Non-pigmented ciliary epithelial cell (primary cell): ENCODE measurements at regions not wholly inside any gene's neighbourhood (a gene's known extent, or its start where the extent isn't known, plus 50 kb on each side); places are given as distances from the start of the nearest gene placed in this dataset.
"Not testable (repeated sequence)": the region's sequence is repeated elsewhere in the genome, so short reads cannot be mapped to it uniquely, and the experiment has no call there.

Experiments
- DNase-seq: peaks from one replicate; pipeline ENCODE4 v3.0.0-alpha.2; 2010; ENCODE audit warnings: low read depth

DNA sequence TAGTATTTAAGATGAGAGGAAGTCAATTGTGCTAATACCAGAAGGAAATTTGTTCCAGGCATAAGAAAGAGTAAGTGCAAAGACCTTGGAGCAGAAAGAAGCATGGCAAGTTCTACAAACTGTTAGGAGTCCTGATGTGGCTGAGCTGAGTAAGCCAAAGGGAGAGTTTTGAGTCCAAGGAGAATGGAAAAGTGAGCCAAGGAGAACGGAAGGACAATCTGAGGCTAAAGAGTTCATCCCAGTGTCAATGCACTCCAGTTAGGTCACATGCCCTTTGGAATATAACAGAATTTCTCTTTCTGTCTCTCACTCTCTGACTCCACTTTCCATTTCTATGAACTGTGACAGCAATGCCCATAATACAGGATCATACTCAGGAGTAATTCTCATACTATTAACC is 224.7 kb downstream of the CAAP1 start:
- DNase-seq = no peak

DNA sequence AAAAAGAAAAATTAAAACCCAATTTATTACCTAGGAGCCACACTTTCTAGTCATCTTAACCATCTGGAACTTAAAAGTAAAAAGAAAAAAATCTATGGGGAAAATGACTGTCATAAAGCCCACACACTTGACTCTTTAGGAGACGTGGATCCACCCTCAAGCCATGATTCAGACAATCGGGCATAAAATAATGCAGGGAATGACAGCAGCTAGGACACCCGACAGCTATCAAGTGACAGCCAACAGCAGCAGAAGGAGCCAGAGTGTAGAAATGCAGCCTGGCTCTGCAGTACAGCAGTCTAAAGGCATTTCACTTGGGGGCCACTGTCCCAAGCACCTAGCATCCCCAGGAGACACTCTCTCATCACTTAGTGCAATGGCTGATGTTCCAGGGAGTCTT is 226.9 kb downstream of the CAAP1 start:
- no peak for DNase-seq

DNA sequence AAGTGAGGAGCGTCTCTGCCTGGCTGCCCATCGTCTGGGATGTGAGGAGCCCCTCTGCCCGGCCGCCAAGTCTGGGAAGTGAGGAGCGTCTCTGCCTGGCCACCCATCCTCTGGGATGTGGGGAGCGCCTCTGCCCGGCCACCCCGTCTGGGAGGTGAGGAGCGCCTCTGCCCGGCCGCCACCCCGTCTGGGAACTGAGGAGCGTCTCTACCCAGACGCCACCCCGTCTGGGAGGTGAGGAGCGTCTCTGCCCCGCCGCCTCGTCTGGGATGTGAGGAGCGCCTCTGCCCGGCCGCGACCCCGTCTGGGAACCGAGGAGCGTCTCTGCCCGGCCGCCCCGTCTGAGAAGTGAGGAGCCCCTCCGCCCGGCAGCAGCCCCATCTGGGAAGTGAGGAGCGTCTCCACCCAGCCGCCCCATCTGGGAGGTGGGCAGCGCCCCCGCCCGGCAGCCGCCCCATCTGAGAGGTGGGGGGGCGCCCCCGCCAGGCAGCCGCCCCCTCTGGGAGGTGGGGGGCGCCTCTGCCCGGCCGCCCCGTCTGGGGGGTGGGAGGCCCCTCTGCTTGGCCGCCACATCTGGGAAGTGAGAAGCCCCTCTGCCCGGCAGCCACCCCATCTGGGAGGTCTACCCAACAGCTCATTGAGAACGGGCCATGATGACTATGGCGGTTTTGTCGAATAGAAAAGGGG is 228.4 kb downstream of the CAAP1 start:
- DNase-seq = not testable (repeated sequence)

DNA sequence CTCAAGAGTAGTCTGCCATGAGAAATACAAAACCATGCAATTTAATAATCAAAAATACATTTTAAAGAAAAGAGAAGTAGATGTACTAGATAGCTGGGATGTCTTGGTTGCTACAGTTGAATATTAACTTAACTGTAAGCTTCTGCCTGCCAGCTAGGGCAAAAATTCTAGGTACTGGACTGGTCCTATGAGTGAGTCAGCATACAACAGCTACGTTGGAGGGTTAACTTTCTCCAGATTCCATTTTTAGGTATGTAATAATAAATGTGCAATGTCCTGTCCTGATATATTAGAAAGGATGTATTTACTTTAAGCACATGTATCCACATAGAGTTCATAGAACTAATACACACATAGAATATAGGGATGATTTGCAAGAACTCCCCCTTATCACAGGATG is 230.1 kb downstream of the CAAP1 start:
- no peak for DNase-seq

DNA sequence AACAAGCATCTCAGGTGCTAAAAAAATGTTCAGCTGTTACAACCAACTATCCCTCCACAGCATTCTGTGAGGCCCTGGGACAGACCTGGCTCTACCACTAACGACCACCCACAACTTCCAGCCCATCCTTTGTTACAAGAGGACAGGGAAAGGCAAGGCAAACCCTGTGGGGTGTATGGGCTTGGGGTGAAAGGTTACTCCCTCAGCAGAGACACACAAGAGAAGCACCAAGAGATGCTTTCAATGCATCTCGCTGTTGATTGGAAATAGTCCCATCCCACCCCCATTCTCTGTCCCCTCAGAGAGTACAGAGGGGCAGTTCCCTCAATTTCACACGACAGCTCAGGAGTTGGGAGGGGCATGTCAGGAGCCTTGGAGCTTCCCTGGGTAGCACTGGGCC is 234.1 kb downstream of the CAAP1 start:
- DNase-seq = no peak

DNA sequence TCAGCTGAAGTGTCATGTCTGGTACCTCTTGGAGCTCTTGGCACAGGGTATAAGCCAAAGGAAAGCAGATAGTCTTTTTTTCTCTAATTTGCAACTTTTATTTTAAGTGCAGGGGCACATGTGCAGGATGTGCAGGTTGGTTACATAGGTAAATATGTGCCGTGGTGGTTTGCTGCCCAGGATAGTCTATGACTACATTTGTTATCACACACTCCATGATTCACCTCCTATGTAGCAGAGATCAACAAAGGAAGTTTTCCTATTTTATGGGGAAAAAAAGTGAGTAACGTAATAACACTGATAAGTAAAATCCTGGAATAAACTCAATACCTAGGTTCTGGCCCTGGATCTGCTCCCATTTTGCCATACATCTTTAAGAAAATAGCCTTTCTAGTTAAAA is 234.6 kb downstream of the CAAP1 start:
- no peak for DNase-seq

DNA sequence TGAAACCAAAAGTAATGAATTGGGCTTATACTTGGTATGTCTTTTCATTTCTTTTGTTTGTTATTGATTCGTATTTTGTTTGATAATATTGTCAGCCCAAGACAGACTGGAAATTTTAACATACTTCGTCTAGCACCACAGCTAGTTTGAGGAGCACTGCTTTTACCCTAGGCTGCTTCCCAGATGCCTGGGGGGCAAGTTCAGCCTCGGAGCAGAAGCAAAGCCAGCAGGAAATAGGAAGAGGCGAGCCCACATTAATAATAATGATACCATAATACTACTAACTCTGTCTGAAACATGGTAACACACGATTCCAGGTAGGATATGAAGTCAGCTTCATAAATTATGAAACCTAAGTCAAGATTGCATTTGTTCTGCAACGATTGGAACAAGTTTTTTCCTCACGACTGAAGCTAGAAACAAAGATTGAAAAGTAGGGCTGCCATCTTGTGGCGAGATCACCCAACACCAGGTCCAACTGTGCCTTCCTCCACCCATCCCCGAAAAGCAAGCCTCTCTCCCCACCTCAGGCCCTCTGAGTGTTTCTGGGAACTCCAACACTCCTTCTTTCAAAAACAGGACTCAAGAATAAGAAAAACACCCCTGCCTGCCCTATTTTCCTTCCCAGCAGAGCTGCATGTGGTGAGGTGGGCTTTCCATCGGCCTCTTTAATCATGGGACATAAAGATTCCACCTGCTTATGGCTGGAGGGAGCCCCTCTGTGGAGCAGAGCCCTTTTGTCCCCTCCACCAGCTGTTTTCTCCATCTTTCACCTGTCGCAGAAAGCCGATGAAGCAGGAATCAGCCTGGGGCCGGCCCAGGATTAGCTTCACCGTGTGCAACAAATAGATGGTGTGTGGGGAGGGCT is 236.4 kb downstream of the CAAP1 start:
- no peak for DNase-seq

DNA sequence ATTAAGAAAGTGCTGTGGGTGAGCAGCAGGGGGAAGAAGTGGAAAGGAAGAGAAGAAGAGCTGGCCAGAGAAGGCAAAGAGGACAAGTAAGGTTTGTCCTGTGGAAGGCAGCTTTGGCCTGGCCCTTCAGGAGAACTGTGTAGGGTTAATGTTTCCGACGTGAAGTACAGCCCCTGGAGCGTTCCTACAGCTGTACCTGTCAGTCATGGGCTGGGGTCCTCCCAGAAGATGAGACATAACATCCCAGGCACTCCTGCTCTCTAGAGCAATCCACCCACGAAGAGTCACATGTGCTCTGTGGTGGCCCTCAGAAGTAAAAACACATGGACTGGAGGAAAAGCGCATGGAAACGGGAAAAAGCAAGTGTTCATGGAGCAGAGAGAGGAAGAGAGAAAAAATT is 237.4 kb downstream of the CAAP1 start:
- DNase-seq = no peak

DNA sequence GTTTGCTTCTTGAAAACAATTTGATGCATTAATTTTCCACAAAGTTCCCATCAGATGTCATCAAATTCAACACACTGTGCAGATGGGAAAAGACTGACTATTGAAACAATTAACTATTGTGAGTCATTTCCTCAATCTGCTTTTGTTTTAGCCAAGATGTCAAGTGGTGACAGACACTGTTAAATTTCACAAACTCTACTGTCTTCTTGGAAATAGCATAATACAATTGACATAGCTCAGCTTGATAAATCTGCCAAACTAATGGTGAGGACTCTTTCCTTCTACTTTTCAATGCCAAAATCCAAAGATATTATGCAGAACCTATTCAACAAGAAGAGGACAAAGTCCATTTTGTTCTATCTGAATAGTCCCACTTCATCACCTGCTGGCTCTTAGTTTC is 242.3 kb downstream of the CAAP1 start:
- no peak for DNase-seq

DNA sequence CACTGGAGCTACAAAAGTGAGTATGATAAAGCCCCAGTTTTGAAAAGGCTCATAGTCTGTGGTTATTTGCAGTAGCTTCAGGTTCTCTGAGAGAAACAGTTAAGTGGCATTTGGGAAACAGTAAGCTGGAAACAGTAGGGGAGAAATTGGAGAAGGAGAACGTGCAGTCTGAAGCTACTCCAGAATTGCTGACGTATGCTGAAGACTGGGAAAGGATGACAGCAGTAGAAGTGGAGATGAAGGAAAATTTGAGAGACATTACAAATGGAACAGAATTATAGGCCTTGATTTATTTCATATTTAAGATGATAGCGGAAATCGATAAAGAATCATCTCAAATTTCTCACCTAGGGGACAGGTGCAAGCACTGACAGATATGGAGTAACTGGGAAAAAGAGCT is 248.8 kb downstream of the CAAP1 start:
- DNase-seq = no peak

DNA sequence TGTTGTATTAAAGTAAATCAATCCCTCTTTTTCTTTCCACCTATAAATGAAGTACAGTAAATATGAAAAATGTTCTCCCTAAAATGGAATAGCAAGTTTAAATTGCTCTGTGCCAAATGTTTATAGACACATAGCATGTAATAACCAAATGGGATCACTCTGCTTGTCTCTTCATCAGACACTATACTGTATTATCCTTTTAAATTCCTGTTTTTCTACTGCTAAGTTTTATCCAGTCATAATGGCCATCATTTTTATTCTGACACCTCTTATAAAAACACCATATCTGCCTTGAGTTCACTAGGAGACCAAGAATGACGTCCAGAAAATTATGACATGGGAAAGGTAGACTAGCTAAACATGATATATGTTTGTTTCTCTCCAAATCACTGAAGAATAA is 252.8 kb downstream of the CAAP1 start:
- no peak for DNase-seq

DNA sequence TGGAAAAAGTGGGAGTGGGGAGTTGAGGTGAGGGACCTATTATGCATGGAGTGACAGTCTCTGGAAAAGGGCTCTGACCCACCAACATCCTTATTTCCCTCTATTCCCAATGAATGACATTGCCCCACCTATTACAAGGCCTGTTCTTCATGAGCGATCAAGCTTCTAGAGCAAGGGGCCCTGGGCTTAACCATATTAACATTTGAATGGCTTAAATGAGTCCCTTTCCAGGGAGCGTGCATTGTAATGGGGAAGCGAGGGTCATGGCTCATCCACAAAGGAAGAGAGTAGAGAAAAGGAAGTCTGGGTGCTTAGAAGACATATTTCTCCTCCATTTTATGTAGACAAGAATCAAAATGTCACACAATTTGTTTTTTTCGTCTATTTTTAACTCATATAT is 255.5 kb downstream of the CAAP1 start:
- DNase-seq = no peak

DNA sequence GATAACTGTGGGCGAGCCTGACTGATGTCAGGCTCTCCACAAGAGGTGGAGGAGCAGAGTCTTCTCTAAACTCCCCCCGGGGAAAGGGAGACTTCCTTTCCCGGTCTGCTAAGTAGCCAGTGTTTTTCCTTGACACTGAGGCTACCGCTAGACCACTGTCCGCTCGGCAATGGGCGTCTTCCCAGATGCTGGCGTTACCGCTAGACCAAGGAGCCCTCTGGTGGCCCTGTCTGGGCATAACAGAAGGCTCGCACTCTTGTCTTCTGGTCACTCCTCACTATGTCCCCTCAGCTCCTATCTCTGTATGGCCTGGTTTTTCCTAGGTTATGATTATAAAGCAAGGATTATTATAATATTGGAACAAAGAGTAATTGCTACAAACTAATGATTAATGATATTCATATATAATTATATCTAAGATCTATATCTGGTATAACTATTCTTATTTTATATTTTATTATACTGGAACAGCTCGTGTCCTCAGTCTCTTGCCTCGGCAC is 278.7 kb downstream of the CAAP1 start:
- not testable (repeated sequence) for DNase-seq

DNA sequence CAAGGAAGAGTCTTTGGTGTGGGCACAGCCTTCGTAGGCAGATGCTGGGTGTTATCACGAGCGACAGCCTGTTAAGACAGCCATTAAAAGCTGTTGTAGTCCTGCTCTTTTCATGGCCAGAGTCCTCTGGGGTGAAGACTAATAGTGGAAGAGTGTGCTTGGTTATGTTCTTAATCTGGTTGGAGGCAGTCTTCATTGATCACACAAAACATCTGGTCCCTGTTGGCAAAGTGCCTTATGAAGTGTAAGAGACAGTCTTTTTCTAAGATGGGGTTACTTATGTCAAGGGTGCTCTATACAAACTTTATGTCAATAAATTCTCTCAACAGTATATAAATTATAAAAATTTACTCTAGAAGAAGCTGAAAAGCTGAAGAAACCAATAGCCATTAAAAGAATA is 280.4 kb downstream of the CAAP1 start:
- no peak for DNase-seq

DNA sequence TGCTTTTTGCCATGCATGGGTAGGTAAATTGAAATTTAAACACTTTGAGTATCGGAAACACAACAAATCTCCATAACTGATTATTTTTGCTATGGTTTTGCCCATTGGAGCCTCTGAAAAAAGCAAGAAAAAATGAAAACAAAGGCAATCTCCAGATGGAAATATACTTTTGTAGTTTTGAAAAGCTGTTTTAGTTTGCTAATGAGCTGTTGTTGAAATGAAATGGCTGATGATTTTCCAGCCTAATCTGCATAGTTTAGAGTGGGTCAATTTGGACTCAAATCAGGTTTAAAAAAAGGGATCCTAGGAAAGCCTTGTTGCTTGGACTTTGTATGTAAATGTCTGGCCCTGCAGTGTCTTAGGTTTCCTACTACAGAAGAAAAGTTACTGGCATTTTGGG is 285.8 kb downstream of the CAAP1 start:
- no peak for DNase-seq

DNA sequence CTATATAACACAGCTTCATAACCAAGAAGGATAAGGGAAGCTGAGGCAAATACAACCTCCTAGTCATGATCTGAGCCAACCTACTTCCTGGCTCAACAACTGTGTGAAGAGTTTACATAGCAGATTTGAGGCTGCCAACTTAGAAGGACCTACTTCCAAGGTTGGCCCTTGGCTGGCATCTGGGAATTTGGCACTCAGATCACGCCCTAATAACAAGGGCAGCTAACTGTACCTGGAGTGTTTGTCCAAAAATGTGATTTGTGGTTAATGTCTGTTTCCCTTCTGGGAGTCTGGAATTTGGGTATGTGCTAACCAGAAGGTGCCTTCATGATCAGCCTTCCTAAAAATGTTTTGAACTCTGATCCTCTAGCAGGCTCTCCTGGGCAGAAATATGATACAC is 287.2 kb downstream of the CAAP1 start:
- DNase-seq = no peak

DNA sequence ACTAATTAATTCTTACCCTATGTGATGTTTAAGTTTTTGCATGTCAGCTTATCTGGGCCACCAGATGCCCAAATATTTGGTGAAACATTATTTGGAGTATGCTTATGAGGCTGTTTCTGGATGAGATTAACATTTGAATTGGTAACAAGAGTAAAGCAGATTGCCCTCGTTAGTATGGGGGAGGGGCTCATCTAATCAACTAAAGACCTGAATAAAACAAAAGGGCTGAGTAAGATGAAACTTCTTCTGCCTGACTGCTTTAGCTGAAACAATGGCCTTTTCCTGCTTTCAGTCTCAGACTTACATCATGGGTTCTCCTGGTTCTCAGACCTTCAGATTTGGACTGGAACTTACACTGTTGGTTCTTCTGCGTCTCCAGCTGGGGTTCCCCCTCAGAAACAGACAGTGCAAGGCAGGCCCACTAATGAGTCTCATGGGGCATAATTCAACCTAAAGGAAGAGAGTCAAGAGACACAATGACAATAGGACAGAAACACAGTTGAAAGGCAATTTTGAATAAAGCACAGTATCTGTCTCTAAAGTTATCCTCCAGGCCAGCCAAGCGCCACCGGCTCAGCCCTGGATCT is 288.4 kb downstream of the CAAP1 start:
- no peak for DNase-seq

DNA sequence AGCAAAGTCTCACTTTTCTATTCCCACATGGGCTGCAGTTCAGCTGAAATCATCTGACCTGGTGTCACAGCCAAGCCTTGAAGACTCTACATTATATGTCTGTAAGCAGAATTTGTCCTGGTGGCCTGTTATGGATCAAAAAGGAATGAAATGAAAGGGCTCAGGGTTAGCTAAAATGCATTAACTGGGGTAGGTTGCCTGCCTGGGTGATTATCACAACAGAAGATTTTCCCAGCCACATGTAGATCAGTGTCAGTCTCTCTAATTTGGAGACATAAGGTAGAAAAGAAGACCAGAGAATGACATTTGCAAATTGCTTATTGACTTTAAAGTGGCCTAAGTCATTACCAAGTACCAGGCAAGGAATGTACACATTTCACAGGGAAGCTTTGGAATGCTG is 289.0 kb downstream of the CAAP1 start:
- DNase-seq = no peak

DNA sequence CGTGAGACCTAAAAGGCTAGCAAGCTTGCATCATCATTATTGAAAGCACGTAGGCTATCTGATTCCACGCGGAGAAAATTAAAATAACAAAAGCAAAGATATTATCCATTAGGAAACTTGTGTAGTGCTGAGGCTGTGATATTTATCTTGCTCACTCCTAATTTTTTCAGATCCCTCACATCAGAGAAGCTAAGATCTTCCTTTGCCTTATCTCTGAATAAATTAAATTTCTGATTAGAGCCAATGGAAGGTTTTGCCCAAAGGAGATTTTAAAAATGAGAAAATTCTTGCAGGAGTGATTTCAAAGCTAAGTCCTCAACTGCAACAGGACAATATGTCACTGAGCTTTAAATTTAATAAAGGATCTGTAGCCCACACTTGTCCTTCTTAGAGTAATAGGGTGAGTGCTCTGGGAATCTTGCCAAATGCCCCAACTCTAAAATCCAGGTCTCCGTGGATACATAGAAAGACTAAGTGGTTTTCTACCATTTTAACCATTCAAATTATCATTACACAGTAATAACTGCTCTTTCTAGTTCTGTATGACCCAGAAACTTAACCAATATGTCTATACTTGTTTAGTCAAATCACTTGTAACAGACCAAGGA is 295.0 kb downstream of the CAAP1 start:
- no peak for DNase-seq

DNA sequence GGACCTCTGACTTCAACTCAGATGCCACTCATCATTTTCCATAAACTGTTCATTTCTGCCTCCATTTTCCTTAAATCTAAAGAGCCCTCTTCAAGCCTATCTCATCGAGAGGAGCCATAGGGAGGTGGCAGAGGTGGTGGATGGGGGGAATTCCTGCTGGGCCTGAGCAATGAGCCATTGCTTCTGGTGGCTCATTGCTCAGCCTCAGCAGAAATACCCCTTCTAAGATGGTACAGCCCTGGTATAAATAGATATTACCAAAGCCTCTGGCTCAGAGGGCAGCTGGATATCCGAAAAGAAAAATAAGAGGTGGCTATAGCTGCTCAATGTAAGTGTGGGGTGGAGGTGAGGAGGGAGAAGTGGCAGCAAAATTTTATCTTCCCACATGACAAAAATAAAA is 313.5 kb downstream of the CAAP1 start:
- no peak for DNase-seq

DNA sequence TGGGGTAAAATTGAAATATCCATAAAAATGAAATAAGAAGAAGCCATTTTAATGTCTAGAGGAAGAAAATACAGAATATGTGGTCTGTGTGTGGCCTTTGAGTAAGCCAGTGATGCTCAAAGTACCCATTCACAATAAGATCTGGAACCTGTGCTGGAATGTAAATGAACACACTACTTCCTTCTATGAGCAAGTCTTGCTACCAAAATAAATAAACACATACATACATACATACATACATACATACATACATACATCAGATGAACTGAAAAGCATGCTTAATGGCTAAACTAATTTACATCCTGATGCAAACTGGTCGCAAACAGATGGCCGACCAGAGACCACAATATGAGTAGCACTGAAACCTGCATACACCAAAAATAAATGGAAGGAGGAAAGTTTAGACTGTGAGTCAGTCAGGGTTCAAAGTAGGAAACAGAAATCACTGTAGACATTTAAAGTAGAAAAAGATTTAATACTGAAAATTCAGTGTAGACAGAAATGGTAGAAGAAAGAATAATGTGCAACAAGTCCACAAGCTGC is 317.6 kb downstream of the CAAP1 start:
- no peak for DNase-seq

DNA sequence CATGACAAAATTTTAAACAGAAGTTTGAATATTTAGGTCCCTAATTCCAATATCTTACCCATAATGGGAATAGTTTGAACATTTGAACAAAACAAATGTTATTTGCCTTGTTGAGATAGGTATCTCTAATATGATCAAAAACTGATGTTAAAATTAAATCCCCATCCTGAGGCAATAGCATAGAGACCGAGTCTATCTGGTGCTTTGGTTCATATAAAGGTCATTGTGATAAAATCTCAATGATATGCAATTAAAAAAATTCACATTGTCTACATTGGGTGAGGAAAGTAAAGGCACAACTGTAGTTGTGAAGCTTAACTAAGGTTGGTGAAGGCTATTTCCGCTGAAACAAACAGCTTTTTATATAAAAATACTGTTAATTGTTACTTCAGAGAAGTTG is 318.3 kb downstream of the CAAP1 start:
- no peak for DNase-seq
